ENCODE measurements at regions not wholly inside any gene's neighbourhood (a gene's known extent, or its start where the extent isn't known, plus 50 kb on each side); places are given as distances from the start of the nearest gene placed in this dataset.

- TF ChIP-seq CTCF (IDR thresholded peaks at IDR 0.05), result no peak
- TF ChIP-seq POLR2A (IDR thresholded peaks at IDR 0.05), result no peak
- TF ChIP-seq POLR2AphosphoS5 (IDR thresholded peaks at IDR 0.05), result no peak
Observed at GRCh38 chr16:58831386-58831785, 97.3 kb upstream of the GOT2 start.

Measured in prostate gland (tissue), 2 donors.